Hippocampal formation (tissue), 2 donors: ENCODE measurements at regions not wholly inside any gene's neighbourhood (a gene's known extent, or its start where the extent isn't known, plus 50 kb on each side); places are given as distances from the start of the nearest gene placed in this dataset.

ENCODE experiments used
- DNase-seq, 2 donors: peaks; one replicate each; lab custom pipeline; 2025; lab: John Stamatoyannopoulos, UW

DNA sequence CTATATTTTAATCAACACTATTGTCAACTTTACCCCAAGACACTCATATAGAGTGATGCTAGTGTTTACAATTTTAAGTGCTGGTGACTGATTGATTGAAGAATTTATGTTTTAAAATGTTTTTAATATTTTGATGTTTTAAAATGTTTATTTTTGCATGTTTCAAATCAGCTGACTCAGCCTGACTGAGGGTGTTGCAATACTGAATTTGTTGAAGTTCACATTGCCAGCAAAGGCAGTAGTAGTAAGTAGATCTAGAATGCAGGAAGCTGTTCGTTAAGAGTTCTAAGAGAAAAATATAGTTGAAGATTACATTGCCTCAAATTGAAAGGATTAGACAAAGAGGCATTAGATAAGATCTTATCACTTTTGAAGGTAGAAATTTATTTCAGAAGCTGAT is 977.6 kb downstream of the IGSF11 start:
- DNase-seq, result no peak

DNA sequence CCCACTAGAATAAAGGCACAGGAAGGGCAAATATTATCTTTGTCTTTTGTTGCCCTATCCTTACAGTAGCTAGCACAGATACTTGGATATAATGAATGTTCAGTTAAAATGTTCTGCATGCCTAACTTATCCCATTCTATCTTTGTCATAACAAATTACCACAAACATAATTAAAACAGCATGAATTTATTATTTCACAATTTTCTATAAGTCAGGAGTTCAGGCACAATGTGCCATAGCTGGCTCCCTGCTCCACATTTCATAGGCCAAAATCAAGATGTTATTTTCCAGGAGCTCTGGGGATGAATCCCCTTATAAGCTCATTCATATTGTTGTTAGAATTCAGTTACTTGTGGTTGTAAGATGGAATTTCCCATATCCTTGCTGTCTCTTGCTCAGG is 975.5 kb downstream of the IGSF11 start:
- DNase-seq, result no peak

DNA sequence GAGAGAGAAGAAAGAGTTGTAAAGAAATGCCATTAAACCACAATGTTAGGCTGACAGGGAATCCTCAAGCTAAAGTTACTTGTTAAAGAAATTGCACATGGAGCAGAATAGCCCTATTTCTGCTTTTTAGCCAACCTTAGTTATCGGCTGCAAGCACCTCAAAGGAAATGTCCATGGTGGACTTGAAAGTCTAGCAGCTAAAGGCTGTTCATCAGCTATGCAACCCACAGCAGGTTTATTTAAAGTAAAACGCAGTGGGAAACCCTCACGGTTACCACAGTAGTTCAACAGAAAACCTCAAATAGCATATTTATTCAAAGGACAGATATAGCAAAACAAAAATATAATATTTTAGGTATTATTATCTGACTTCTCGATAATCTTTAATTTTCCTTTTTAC is 967.2 kb downstream of the IGSF11 start:
- DNase-seq, result no peak

DNA sequence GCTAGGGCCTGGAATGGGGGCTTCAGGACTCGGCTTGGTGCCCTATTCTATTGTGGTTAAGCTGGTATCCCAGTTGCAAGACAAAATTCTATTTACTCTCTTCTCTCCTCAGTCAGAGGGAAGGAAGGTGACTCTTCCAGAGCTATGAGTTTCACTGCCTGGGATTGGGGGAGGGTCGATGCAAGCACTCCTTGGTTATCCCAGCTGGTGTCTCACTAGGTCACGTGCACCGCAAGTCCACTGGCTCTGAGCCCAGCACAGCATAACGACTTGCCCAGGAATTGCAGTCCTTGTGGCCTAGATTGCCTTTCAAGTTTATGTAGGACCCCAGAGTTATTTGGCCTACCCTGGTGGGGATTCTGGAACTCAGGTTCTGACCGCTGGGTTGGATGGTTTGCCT is 958.8 kb downstream of the IGSF11 start:
- no peak for DNase-seq

DNA sequence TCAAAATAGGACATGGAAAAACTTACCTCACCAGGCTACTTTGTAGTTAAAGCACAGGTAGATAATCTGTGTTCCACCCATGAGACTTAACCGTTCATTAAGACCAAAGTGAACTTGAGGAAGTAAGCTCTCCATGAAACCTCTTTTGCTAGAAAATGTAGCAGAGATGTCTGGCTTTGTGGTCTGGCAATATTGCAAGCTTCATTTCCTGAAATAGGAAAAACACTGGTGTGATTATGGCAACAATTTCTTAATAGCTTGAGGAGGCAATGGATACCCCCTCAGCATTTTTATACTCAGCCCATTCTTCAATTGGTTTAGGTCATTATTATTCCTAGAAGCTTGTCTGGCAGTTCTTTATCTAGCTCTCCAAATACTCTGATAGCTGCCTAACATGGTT is 957.3 kb downstream of the IGSF11 start:
- DNase-seq, result no peak

DNA sequence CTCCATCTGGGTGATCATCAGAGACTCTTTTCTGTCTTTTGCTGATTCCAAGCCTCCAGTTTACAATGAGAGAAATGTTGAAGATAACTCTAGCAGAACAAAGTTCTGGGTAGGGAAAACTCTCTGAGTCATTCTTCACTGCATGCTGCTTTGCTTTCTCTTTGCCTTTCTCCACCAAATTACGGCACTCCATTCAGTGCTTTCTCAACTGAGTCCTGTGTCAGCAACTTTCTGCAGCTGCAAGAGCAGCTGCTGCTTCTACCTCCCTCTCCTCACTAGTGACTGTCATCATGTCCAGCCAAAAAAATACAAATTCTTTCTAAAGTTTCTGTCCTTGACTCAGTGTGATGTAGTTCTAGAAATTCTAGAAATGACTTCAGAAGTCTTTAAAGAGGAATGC is 953.8 kb downstream of the IGSF11 start:
- DNase-seq, result no peak

DNA sequence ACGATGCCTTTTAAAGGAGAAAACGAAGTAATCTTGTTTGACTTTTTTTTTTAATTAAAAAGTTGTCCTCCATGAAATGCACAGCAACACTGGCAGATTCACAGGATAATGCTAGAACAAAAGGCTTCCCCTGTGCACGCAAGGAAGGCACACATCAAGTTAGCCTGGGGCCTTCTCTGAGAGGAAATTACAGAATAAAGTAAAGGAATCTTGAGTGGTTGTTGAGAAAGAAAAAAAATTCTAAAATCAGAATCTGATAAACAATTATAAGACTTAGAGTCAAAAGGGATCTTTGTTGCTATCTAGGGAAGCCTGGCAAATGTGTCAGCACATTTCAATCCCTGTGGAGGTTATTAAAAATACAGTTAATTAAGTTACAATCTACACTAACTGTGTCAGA is 946.0 kb downstream of the IGSF11 start:
- no peak for DNase-seq

DNA sequence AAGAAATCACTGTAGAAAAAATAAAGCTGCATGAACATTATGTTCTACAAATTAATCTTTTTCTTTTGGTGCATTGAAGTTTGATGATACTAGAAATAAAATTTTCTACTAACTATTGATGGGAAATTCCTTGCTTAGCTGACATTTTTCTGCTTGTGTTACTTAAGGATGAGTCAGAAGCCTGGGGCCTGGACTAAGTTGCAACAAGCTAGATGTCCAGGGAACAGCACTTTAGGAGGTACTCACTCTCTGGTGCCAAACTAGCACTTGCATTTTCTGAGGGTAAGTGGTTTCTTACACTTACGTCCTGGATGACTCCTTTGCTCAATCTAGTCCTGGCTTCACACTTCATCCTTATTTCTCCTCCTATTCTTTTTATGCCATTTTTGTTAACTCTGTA is 945.1 kb downstream of the IGSF11 start:
- no peak for DNase-seq

DNA sequence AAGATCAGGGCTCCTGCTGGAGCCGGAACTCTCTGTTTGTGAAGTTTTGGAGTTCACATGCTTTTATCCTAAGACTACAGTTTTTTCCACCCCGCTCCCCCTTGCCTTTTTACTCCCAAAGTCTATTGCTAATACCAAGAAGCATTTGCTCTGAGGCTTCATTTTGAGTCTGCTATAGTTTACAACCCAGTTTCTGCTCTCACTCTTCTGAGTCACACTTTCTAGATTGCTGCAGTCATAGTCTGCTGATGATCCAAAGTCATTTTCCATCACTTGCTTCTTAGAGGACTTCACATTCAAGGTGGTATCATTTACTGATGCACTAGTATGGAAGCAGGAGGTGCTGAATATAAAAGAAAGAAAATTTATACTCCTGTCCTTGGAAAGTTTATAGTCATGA is 937.4 kb downstream of the IGSF11 start:
- DNase-seq, result no peak

DNA sequence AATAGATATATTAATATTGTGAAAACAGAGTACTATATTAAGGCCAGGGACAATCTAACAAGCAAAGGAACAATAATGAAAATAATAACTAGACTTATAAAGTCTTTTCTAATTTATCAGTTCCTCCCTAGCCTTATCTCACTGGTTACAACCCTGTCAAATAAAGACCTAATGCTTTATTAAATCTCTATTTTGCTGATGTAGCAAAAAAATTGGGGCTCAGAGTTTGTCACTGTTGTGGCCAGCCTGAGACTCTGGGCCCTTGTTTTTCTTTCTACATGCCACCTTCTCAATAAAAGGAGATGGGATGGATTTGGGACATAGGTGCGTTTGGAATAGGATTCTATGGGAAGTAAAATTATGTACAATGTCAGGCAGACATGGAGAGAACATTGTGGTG is 937.0 kb downstream of the IGSF11 start:
- DNase-seq, result no peak

DNA sequence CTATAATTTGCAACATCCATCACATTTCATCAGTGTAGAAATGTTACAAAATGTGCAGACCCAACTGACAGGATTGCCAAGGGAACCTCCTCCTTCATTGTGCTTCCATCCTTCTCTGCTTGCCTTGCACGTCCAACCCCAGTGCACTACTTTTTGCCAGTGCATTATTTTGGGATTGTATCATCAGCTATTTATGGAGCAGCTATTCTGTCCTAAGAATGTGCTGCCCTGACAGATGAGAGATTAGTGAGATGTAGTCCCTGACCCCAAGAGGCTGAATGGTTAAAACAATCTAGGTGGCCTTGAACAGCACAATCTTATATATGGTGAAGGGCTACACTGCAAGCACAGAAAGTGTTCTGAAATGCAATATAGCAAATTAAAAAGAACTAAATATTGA is 935.8 kb downstream of the IGSF11 start:
- no peak for DNase-seq

DNA sequence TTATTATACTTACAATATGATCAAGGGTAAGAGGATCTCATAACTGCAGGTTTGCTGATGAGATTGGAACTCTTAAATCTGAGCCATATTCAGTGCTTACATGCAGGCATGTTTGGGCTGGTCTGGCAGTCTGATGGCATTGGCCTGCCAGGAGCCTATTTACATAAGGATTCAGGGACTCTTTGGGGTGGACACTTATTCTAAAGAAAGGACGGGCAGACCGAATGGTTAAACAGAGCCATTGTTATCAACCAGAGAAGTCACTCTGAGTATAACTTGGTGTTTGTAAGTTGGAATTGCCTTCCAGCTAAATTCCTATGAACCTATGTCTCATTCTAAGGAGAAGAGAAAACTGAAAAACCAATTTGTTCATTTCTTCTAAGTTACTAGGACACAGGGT is 932.8 kb downstream of the IGSF11 start:
- no peak for DNase-seq

DNA sequence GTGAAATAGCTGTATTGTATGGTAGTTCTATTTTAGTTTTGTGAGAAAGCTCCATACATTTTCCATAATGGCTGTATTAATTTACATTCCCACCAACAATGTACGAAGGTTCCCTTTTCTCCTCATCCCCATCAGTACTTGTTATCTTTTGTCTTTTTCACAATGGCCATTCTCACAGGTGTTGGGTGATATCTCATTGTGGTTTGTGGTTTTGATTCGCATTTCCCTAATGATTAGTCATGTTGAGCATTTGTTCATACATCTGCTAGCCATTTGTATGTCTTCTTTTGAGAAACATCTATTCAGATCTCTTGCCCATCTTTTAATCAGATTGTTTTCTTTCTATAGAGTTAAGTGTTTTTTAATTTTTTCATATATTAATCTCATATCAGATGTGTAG is 931.9 kb downstream of the IGSF11 start:
- no peak for DNase-seq

DNA sequence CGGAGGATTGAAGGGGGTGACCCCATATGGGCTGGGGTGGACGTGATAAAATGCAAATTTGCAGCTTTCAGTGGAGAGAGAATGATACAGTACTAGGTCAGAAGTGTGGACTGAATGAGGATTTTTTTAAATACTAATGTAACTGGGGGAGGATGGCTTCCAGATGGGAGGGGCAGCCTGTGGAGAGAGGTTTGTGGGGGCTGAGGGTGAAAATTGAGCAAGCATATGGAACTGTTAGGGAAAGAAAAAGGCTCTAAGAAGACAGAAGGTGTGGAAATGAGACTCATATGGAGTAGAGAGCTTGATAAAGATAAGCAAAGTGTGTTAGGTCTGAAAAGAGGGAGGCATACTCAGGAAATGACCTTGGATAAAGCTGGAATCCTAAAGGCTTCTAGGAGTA is 926.4 kb downstream of the IGSF11 start:
- peak in 1 of 2 donors; percentile 14 for DNase-seq

DNA sequence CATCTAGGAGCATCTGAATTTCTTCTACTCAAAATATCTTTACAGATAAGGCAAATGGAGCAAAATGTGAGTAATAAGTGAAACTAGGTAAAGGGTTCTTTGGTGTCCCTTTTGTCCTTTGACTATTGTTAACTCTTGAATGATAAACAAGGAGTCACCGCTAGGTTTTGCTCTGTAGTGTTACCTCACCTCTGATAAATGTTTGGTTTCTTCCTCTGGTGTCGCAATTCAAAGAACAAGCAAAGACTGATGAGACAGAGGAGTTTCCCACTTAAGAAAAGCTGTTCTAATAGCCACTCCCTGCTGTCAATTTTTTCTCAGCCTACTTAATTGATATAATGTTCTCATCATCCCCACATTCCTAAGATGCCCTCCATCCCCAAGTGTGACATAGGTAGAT is 925.9 kb downstream of the IGSF11 start:
- DNase-seq, result no peak

DNA sequence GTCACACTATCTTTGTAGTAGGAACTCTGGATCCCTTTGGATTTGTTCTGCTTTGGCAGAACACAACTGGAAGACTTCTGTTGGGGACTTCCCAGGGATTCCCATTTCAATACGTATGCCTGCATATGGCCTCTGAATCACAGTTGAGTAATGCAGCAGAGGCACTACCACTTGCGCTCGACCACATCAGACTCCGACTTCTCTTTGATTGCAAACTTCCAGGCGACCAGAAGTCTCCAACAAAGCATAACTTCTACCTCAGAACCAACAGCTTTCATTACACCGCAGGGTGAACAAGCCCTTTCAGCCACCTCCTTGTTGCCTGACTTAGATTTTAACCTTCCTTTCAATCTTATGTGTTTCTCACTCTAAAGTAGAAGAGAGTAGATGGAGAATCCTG is 924.4 kb downstream of the IGSF11 start:
- DNase-seq, result no peak

DNA sequence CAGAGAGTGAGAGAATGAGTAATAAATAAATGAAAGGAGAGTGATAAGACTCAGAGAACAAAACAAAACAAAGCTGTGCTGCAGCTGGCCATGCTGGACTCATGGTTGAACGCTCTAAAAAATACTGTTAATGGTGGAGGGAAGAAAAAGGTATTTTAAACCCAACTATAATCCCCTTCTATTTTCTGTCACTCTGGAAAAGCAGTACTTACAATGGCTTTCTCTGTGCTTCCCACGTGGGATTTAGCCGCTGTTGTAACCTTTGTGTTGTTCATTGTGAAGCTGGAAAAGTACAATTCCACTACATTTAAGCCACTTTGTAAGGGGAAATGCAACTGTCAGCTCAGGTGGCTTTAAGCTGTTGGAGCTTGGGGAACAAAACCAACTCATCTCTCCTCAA is 917.7 kb downstream of the IGSF11 start:
- no peak for DNase-seq

DNA sequence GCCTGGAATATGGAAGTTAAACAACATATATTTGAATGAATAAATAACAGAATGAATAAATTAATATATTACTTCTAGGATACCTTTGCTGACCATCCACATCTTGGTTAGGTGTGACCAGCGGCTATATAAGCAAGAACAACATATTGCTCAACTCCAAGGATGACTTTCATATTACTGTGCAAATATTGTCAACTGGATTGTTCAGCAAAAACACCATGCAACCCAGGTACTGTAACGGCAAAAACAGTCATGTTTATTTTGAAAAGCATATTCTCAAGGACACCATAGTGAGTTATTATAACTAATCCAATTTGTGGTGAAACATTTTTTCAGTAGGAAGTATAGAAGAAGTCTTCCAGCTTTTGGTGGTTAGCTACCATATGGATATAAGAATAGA is 907.9 kb downstream of the IGSF11 start:
- no peak for DNase-seq

DNA sequence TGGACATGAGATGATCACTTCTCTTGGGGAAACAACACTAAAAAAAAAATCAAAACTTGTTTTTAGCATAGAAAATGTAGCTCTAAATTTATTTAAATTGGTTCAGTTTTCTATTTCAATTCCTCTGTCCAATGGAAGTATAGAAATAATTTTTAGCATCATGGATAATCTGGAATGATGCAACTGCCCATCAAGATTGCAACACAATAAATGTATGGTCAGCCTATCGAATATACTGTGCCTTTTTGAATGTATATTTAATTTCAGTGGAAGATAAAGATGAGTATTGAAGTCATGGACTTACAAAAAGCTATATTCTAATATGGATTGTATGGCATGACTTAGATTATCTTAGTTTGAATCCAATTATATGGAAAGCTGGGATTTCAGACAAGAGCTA is 906.7 kb downstream of the IGSF11 start:
- no peak for DNase-seq

DNA sequence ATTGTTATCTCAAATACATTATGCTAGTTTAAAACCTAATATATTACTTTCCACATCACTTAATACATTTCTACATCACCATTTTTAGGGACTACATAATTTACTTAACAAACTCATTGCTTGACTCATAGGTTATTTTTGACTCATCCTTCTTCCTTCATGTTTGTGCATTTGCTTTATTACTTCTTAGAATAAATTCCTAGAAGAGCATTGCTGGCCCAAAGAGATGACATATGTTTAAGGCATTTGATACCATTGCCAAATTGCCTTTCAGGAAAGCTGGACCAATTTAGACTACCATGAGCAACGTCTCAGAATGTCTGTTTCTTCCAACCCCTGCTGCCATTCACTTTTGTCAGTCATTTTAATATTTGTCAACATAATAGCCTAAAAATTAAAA is 905.8 kb downstream of the IGSF11 start:
- no peak for DNase-seq

DNA sequence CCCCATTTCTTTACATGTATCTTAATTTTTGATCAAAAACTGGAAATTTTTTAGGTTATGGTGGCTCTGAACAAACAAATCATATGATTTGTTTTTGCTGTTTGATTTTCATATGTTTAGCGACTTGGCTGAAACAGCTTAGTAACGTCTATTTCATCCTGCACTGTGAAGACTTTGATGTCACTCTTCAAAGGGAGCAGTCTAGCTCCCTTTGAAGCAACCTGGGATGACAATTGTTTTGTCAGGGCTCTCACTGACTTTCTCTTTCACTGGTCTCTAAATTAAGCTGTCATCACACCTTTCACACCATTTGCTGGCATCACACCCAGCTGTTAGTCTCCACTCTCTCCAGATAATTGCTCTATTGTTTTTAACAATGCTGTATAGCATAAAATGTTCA is 896.9 kb downstream of the IGSF11 start:
- DNase-seq, result no peak

DNA sequence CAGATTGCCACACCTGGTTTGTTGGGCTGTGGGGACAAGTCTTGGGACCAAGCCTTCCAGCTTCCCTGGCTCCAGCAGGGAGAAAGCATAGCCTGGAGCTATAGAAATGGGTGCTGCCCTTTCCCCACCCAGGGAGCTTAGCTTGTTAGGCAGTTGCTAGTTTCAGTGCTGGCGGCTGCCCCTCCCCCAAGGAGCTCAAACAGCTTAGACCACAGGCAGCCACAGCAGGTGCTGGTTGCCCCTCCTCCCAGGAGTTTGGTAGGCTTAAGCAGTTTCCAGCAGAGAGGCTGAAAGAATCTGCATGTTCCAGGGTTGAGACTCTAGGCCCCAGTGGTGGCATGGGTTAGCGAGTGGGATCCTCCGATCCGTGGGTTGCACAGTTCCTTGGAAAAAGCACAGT is 889.7 kb downstream of the IGSF11 start:
- no peak for DNase-seq

DNA sequence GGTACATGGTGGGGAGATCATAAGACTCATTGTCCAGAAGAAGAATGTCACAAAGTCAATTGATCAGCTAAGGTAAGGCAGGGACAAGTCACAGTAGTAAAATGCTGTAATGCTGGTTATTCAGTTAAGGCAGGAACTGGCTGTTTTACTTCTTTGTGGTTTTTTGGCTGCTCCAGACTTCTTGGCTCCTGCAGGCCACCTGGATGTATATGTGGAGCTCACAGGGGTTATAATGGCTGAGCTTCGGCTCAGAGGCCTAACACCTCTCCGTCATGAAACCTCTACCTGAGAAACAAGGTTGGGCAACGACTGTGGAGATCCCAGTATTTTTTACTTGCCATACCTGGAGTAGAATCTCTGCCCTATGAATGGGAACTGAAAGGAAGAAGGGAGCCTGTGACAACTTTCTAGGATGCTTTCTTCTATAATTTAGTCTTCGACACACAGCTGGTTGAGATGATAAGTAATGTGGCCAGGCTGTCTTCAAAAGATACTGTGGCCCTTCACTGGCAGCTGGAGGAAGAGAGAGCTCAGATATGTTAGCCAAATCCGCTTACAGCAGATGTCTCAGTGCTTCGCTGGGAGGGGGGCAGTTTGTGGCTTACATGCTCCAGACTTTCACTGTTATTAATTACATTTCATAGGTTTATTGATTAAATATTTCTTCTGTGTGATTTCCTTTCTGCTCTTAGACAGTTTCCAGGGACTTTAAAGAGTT is 887.8 kb downstream of the IGSF11 start:
- DNase-seq, result no peak

DNA sequence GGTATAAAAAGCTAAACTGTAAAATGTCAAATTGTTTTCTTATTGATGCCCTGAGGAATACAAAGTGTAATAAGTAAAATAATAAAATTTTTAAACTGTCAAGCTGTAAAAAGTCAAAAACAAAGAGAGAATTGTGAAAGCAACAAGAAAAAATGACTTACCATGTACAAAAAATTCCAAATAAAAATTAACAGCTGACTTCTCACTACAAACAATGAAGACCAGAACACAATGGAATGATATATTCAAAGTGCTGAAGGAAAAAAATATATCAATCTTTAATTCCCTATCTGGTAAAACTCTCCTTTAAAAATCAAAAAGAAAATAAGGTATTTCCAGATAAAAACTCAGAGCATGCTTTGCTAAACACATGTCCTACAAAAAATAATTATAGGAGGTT is 883.5 kb downstream of the IGSF11 start:
- DNase-seq, result no peak
